IPS-15b (cell line): ENCODE measurements at regions not wholly inside any gene's neighbourhood (a gene's known extent, or its start where the extent isn't known, plus 50 kb on each side); places are given as distances from the start of the nearest gene placed in this dataset.

Source experiments
- H3K27me3 ChIP-seq: one replicate; pipeline ENCODE4 v1.6.1; 2013; ENCODE audit warnings: low read length; ENCODE audit not compliant: control insufficient read depth, insufficient read depth
- H3K36me3 ChIP-seq: one replicate; pipeline ENCODE4 v1.6.1; 2013; ENCODE audit warnings: low read length; ENCODE audit not compliant: control insufficient read depth, insufficient read depth
- H3K4me1 ChIP-seq: one replicate; pipeline ENCODE4 v1.6.1; 2013; ENCODE audit warnings: mild to moderate bottlenecking, low read length; ENCODE audit not compliant: control insufficient read depth, insufficient read depth
- H3K4me3 ChIP-seq: one replicate; pipeline ENCODE4 v1.5.1; 2013; ENCODE audit warnings: low read depth, low read length
- H3K9ac ChIP-seq: one replicate; pipeline ENCODE4 v1.6.1; 2013; ENCODE audit warnings: low read depth, mild to moderate bottlenecking, low read length
- H3K9me3 ChIP-seq: one replicate; pipeline ENCODE4 v1.6.1; 2013; ENCODE audit warnings: mild to moderate bottlenecking, low read length; ENCODE audit not compliant: control insufficient read depth, insufficient read depth

GRCh38 chr4:163781726-163782125 lies 287.2 kb downstream of the TMA16 start:
- Histone ChIP-seq H3K27me3 (no peaks in the 10 kb centered on the region), H3K36me3 (no peaks in the 10 kb centered on the region), H3K4me3 (no peak overlapping the region), H3K9me3 (no peaks in the 10 kb centered on the region), H3K9ac (no peak overlapping the region), H3K4me1 (no peaks in the 10 kb centered on the region)

- Histone ChIP-seq H3K36me3 (no peaks in the 10 kb centered on the region), H3K9me3 (no peaks in the 10 kb centered on the region), H3K9ac (no peak overlapping the region), H3K4me1 (no peaks in the 10 kb centered on the region), H3K4me3 (no peak overlapping the region), H3K27me3 (no peaks in the 10 kb centered on the region)
These were observed 295.7 kb downstream of the TMA16 start for GRCh38 chr4:163790231-163790630.

- H3K4me3 ChIP-seq: no peak overlapping the region
- H3K4me1 ChIP-seq: no peaks in the 10 kb centered on the region
- no peaks in the 10 kb centered on the region for H3K27me3 ChIP-seq
- H3K9ac ChIP-seq: no peak overlapping the region
- no peaks in the 10 kb centered on the region for H3K9me3 ChIP-seq
- H3K36me3 ChIP-seq: no peaks in the 10 kb centered on the region
These were observed 301.4 kb downstream of the TMA16 start for GRCh38 chr4:163795885-163796284.

GRCh38 chr4:163804001-163804400 lies 309.5 kb downstream of the TMA16 start:
- H3K9me3 ChIP-seq: no peaks in the 10 kb centered on the region
- no peaks in the 10 kb centered on the region for H3K27me3 ChIP-seq
- no peak overlapping the region for H3K9ac ChIP-seq
- no peaks in the 10 kb centered on the region for H3K4me1 ChIP-seq
- no peaks in the 10 kb centered on the region for H3K36me3 ChIP-seq
- no peak overlapping the region for H3K4me3 ChIP-seq

GRCh38 chr4:163806653-163807052 lies 312.2 kb downstream of the TMA16 start:
- Histone ChIP-seq H3K36me3 (no peaks in the 10 kb centered on the region), H3K9ac (no peak overlapping the region), H3K27me3 (no peaks in the 10 kb centered on the region), H3K4me1 (no peaks in the 10 kb centered on the region), H3K9me3 (no peaks in the 10 kb centered on the region), H3K4me3 (no peak overlapping the region)

GRCh38 chr4:163808011-163808410 lies 313.5 kb downstream of the TMA16 start:
- Histone ChIP-seq H3K36me3 (no peaks in the 10 kb centered on the region), H3K4me3 (no peak overlapping the region), H3K4me1 (no peaks in the 10 kb centered on the region), H3K9me3 (no peaks in the 10 kb centered on the region), H3K9ac (no peak overlapping the region), H3K27me3 (no peaks in the 10 kb centered on the region)

GRCh38 chr4:163810755-163811154 lies 316.3 kb downstream of the TMA16 start:
- Histone ChIP-seq H3K27me3 (no peaks in the 10 kb centered on the region), H3K4me3 (no peak overlapping the region), H3K9me3 (no peaks in the 10 kb centered on the region), H3K4me1 (no peaks in the 10 kb centered on the region), H3K9ac (no peak overlapping the region), H3K36me3 (no peaks in the 10 kb centered on the region)

GRCh38 chr4:163815776-163816175 lies 321.3 kb downstream of the TMA16 start:
- no peaks in the 10 kb centered on the region for H3K4me1 ChIP-seq
- no peaks in the 10 kb centered on the region for H3K36me3 ChIP-seq
- H3K27me3 ChIP-seq: no peaks in the 10 kb centered on the region
- H3K9me3 ChIP-seq: no peaks in the 10 kb centered on the region
- no peak overlapping the region for H3K4me3 ChIP-seq
- no peak overlapping the region for H3K9ac ChIP-seq

- H3K36me3 ChIP-seq: no peaks in the 10 kb centered on the region
- H3K9ac ChIP-seq: no peak overlapping the region
- H3K4me1 ChIP-seq: no peaks in the 10 kb centered on the region
- no peak overlapping the region for H3K4me3 ChIP-seq
- no peaks in the 10 kb centered on the region for H3K27me3 ChIP-seq
- no peaks in the 10 kb centered on the region for H3K9me3 ChIP-seq
These were observed 322.0 kb downstream of the TMA16 start for GRCh38 chr4:163816494-163816893.

GRCh38 chr4:163818673-163819072 lies 324.2 kb downstream of the TMA16 start:
- H3K27me3 ChIP-seq: no peaks in the 10 kb centered on the region
- H3K9ac ChIP-seq: no peak overlapping the region
- no peaks in the 10 kb centered on the region for H3K4me1 ChIP-seq
- no peaks in the 10 kb centered on the region for H3K36me3 ChIP-seq
- H3K9me3 ChIP-seq: no peaks in the 10 kb centered on the region
- H3K4me3 ChIP-seq: no peak overlapping the region

- Histone ChIP-seq H3K9me3 (no peaks in the 10 kb centered on the region), H3K4me1 (no peaks in the 10 kb centered on the region), H3K36me3 (no peaks in the 10 kb centered on the region), H3K27me3 (no peaks in the 10 kb centered on the region), H3K4me3 (no peak overlapping the region), H3K9ac (no peak overlapping the region)
These were observed 339.2 kb downstream of the TMA16 start for GRCh38 chr4:163833669-163834068.

GRCh38 chr4:163846008-163846407 lies 351.5 kb downstream of the TMA16 start:
- Histone ChIP-seq H3K4me3 (no peak overlapping the region), H3K27me3 (no peaks in the 10 kb centered on the region), H3K4me1 (no peaks in the 10 kb centered on the region)

GRCh38 chr4:163852246-163852645 lies 357.8 kb downstream of the TMA16 start:
- no peaks in the 10 kb centered on the region for H3K4me1 ChIP-seq
- H3K9ac ChIP-seq: no peak overlapping the region
- H3K36me3 ChIP-seq: no peaks in the 10 kb centered on the region

More at GRCh38 chr4:163846008-163846407, 351.5 kb downstream of the TMA16 start:
- no peaks in the 10 kb centered on the region for H3K36me3 ChIP-seq
- no peaks in the 10 kb centered on the region for H3K9me3 ChIP-seq
- no peak overlapping the region for H3K9ac ChIP-seq

More at GRCh38 chr4:163852246-163852645, 357.8 kb downstream of the TMA16 start:
- H3K4me3 ChIP-seq: no peak overlapping the region
- H3K27me3 ChIP-seq: no peaks in the 10 kb centered on the region
- H3K9me3 ChIP-seq: no peaks in the 10 kb centered on the region
